Loucy (cell line): ENCODE measurements at regions not wholly inside any gene's neighbourhood (a gene's known extent, or its start where the extent isn't known, plus 50 kb on each side); places are given as distances from the start of the nearest gene placed in this dataset.
"Not testable (repeated sequence)": the region's sequence is repeated elsewhere in the genome, so short reads cannot be mapped to it uniquely, and the experiment has no call there.

Experiments used
- H2AFZ ChIP-seq: fragments of 200-600 bp; sonication (generic); 2 replicates; pipeline ENCODE4 v1.6.0; 2016; ENCODE audit warnings: antibody characterized with exemption, mild to moderate bottlenecking, low read length, moderate library complexity
- H3F3A ChIP-seq: fragments of 200-600 bp; 2 replicates; pipeline ENCODE4 v1.6.0; 2016; ENCODE audit warnings: antibody characterized with exemption, low read depth, mild to moderate bottlenecking
- H3K27me3 ChIP-seq: fragments of 200-600 bp; sonication (generic); 2 replicates; pipeline ENCODE4 v1.6.1; 2014; ENCODE audit warnings: low read length, mild to moderate bottlenecking; ENCODE audit not compliant: insufficient read depth, poor library complexity, severe bottlenecking
- H3K36me3 ChIP-seq: fragments of 200-600 bp; sonication (generic); 2 replicates; pipeline ENCODE4 v1.6.1; 2016; ENCODE audit warnings: low read length; ENCODE audit not compliant: insufficient read depth
- H3K4me1 ChIP-seq: fragments of 200-600 bp; sonication (generic); 2 replicates; pipeline ENCODE4 v1.5.1; 2014; ENCODE audit warnings: low read length, mild to moderate bottlenecking; ENCODE audit not compliant: insufficient read depth, poor library complexity, severe bottlenecking
- H3K4me2 ChIP-seq: fragments of 200-600 bp; sonication (generic); 2 replicates; pipeline ENCODE4 v1.6.0; 2014; ENCODE audit warnings: antibody characterized with exemption, low read length, low read depth, mild to moderate bottlenecking; ENCODE audit not compliant: poor library complexity, severe bottlenecking
- H3K4me3 ChIP-seq: fragments of 200-600 bp; sonication (generic); 2 replicates; pipeline ENCODE4 v1.5.1; 2014; ENCODE audit warnings: low read length, mild to moderate bottlenecking, mixed read lengths; ENCODE audit not compliant: poor library complexity, severe bottlenecking
- H3K79me2 ChIP-seq: fragments of 200-600 bp; sonication (generic); 2 replicates; pipeline ENCODE4 v1.6.1; 2014; ENCODE audit warnings: low read length; ENCODE audit not compliant: insufficient read depth
- H3K9ac ChIP-seq: fragments of 200-600 bp; sonication (generic); 2 replicates; pipeline ENCODE4 v1.6.0; 2014; ENCODE audit warnings: mild to moderate bottlenecking, low read depth, low read length, moderate library complexity; ENCODE audit not compliant: poor library complexity, severe bottlenecking
- H3K9me2 ChIP-seq: fragments of 200-600 bp; sonication (generic); replicated peaks from 2 replicates; pipeline ENCODE4 v1.6.1; 2016; ENCODE audit warnings: low read depth, low read length, mixed read lengths
- H3K9me3 ChIP-seq: fragments of 200-600 bp; sonication (generic); 2 replicates; pipeline ENCODE4 v1.6.1; 2014; ENCODE audit warnings: mild to moderate bottlenecking, antibody characterized with exemption, low read length, low read depth; ENCODE audit not compliant: insufficient read depth
- H4K20me1 ChIP-seq: fragments of 200-600 bp; sonication (generic); 2 replicates; pipeline ENCODE4 v1.6.0; 2014; ENCODE audit warnings: antibody characterized with exemption, low read length, mild to moderate bottlenecking; ENCODE audit not compliant: insufficient read depth, poor library complexity, severe bottlenecking
- EZH2phosphoT487 ChIP-seq: fragments of 200-600 bp; IDR thresholded peaks from 2 replicates; pipeline ENCODE4 v1.6.1; 2018; ENCODE audit warnings: antibody characterized with exemption, mild to moderate bottlenecking, moderate library complexity, borderline replicate concordance
- TF ChIP-seq, protein P1 (sequence below): fragments of 200-600 bp; sonication (generic); conservative IDR thresholded peaks from 2 replicates; pipeline ENCODE4 v1.5.1; 2014; ENCODE audit warnings: mild to moderate bottlenecking, antibody characterized with exemption, low read length

DNA sequence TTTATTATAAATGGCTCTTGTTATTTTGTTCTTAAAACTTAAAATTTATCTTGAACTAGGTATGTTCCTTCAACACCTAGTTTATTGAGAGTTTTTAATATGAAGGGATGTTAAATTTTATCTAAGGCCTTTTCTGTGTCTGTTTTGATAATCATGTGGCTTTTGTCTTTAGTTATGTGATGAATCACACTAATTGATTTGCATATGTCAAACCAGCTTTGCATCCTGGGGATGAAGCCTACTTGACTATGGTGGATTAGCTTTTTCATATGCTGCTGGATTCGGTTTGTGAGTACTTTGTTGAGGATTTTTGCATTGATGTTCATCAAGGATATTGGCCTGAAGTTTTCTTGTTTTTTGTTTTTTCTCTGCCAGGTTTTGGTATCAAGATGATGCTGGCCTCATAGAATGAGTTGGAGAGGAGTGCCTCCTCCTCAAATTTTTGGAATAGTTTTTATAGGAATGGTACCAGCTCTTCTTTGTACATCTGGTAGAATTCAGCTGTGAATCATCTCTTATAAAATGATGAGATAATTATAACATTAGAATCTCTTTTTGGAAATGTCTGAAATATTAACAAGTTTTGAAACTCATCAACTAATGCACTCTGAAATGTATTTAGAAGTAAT, 78.7 kb upstream of the AGR3 start:
- Histone ChIP-seq H3F3A (no peaks in the 10 kb centered on the region), H2AFZ (no peak overlapping the region), H3K4me1 (peaks cover 20% of the 10 kb centered on the region), H3K79me2 (no peaks in the 10 kb centered on the region), H3K9ac (no peak overlapping the region), H4K20me1 (no peaks in the 10 kb centered on the region), H3K4me3 (no peak overlapping the region), H3K9me3 (no peaks in the 10 kb centered on the region), H3K9me2 (no peaks in the 10 kb centered on the region), H3K27me3 (no peaks in the 10 kb centered on the region), H3K4me2 (no peak overlapping the region), H3K36me3 (no peaks in the 10 kb centered on the region)
- TF ChIP-seq EZH2phosphoT487, result no peak

DNA sequence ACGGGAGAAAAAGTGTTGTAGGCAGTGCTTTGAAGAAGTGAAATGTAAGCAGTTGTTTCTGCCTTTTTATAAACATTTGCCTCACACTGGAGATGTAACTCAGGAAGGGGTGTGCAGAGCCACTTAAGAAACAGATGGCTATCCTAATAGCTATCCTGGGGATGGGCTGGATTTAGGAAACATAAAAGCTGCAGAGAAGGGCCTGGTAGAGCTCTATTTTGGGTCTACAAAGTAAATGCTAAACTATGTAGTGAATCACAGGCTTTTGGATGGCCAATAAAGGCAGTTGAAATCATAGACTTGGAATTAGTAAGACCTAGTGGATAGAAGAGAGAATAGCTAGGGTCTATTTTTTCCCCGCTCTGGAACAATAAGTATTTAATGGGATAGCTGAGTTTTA, 79.9 kb upstream of the AGR3 start:
- Histone ChIP-seq H3F3A (no peaks in the 10 kb centered on the region), H3K9me3 (no peaks in the 10 kb centered on the region), H4K20me1 (no peaks in the 10 kb centered on the region), H2AFZ (no peak overlapping the region), H3K9me2 (no peaks in the 10 kb centered on the region), H3K4me3 (no peak overlapping the region), H3K36me3 (no peaks in the 10 kb centered on the region), H3K79me2 (no peaks in the 10 kb centered on the region), H3K27me3 (no peaks in the 10 kb centered on the region), H3K4me1 (peaks cover 20% of the 10 kb centered on the region), H3K4me2 (no peak overlapping the region), H3K9ac (no peak overlapping the region)
- TF ChIP-seq, protein P1, sequence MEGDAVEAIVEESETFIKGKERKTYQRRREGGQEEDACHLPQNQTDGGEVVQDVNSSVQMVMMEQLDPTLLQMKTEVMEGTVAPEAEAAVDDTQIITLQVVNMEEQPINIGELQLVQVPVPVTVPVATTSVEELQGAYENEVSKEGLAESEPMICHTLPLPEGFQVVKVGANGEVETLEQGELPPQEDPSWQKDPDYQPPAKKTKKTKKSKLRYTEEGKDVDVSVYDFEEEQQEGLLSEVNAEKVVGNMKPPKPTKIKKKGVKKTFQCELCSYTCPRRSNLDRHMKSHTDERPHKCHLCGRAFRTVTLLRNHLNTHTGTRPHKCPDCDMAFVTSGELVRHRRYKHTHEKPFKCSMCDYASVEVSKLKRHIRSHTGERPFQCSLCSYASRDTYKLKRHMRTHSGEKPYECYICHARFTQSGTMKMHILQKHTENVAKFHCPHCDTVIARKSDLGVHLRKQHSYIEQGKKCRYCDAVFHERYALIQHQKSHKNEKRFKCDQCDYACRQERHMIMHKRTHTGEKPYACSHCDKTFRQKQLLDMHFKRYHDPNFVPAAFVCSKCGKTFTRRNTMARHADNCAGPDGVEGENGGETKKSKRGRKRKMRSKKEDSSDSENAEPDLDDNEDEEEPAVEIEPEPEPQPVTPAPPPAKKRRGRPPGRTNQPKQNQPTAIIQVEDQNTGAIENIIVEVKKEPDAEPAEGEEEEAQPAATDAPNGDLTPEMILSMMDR, result no peak
- no peak for TF ChIP-seq EZH2phosphoT487

DNA sequence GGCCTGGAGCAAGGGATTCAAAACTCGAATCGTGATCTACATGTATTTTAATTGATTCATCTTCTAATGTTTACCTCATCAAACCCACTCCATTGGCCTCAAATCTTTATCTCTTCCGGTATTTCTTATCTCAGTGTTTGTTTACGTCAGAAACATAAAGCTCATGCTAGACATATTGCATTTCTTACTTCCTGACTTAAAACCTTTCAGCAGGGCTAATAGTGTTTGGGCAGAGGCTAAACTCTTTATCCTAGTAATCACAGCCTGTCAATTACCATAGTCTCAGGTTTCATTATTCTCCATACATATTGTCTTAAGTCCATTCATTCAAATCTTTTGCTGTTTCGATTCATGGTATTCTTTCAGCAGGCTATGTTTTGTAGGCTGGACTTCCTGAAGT, 81.3 kb upstream of the AGR3 start:
- H3K4me2 ChIP-seq, result peak overlapping the region; percentile 0
- TF ChIP-seq EZH2phosphoT487, result no peak
- TF ChIP-seq, protein P1, result no peak
- H3K9me2 ChIP-seq, result no peaks in the 10 kb centered on the region
- H3K4me1 ChIP-seq, result peaks cover 20% of the 10 kb centered on the region
- H3K27me3 ChIP-seq, result no peaks in the 10 kb centered on the region
- no peaks in the 10 kb centered on the region for H3K36me3 ChIP-seq
- H3K9me3 ChIP-seq, result no peaks in the 10 kb centered on the region
- H3K79me2 ChIP-seq, result no peaks in the 10 kb centered on the region
- H3K4me3 ChIP-seq, result no peak overlapping the region
- H2AFZ ChIP-seq, result peak overlapping the region; percentile 64; the same call in 1 of the 2 replicates
- no peak overlapping the region for H3K9ac ChIP-seq
- H3F3A ChIP-seq, result no peaks in the 10 kb centered on the region
- H4K20me1 ChIP-seq, result no peaks in the 10 kb centered on the region

DNA sequence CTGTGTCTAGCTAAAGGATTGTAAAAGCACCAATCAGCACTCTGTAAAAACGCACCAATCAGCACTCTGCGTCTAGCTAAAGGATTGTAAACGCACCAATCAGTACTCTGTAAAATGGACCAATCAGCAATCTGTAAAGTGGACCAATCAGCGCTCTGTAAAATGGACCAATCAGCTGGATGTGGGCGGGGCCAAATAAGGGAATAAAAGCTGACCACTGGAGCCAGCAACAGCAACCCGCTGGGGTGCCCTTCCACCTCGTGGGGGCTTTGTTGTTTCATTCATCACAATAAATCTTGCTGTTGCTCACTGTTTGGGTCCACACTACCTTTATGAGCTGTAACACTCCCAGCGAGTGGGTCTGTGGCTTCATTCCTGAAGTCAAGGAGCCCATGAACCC, 83.9 kb upstream of the AGR3 start:
- not testable (repeated sequence) for H3K9ac ChIP-seq, H3F3A ChIP-seq, H3K9me3 ChIP-seq, H3K9me2 ChIP-seq, H3K4me2 ChIP-seq, H3K36me3 ChIP-seq, H3K27me3 ChIP-seq, H2AFZ ChIP-seq, H3K79me2 ChIP-seq, H3K4me3 ChIP-seq, H4K20me1 ChIP-seq
- H3K4me1 ChIP-seq, result peaks cover 20% of the 10 kb centered on the region
